ENCODE measurements at regions not wholly inside any gene's neighbourhood (a gene's known extent, or its start where the extent isn't known, plus 50 kb on each side); places are given as distances from the start of the nearest gene placed in this dataset.

DNA sequence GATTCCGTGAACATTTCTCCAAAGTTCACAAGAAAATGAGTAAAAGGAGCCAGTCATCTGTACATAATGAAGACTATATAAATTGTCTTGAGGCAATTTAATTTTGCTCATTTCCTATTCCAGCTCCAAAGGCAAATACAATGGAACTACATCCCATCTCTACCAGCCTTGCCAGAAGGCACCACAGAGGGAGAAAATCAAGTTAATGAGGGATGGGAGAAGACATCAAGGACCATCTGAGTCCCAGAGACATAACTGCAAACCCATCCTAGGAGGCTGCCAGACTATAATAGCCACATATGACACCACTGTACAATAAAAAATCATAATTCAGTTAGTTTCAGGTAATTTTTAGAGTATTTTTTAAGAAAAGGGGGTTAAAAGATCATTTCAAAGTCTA, 136.3 kb upstream of the RGMB start:
- TF ChIP-seq, protein P1, sequence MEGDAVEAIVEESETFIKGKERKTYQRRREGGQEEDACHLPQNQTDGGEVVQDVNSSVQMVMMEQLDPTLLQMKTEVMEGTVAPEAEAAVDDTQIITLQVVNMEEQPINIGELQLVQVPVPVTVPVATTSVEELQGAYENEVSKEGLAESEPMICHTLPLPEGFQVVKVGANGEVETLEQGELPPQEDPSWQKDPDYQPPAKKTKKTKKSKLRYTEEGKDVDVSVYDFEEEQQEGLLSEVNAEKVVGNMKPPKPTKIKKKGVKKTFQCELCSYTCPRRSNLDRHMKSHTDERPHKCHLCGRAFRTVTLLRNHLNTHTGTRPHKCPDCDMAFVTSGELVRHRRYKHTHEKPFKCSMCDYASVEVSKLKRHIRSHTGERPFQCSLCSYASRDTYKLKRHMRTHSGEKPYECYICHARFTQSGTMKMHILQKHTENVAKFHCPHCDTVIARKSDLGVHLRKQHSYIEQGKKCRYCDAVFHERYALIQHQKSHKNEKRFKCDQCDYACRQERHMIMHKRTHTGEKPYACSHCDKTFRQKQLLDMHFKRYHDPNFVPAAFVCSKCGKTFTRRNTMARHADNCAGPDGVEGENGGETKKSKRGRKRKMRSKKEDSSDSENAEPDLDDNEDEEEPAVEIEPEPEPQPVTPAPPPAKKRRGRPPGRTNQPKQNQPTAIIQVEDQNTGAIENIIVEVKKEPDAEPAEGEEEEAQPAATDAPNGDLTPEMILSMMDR (IDR thresholded peaks at IDR 0.05; ENCODE audit: insufficient read depth, low read length), result no peak
- no peak for TF ChIP-seq POLR2AphosphoS5 (IDR thresholded peaks at IDR 0.05; ENCODE audit: low read depth)
- TF ChIP-seq, protein P2, sequence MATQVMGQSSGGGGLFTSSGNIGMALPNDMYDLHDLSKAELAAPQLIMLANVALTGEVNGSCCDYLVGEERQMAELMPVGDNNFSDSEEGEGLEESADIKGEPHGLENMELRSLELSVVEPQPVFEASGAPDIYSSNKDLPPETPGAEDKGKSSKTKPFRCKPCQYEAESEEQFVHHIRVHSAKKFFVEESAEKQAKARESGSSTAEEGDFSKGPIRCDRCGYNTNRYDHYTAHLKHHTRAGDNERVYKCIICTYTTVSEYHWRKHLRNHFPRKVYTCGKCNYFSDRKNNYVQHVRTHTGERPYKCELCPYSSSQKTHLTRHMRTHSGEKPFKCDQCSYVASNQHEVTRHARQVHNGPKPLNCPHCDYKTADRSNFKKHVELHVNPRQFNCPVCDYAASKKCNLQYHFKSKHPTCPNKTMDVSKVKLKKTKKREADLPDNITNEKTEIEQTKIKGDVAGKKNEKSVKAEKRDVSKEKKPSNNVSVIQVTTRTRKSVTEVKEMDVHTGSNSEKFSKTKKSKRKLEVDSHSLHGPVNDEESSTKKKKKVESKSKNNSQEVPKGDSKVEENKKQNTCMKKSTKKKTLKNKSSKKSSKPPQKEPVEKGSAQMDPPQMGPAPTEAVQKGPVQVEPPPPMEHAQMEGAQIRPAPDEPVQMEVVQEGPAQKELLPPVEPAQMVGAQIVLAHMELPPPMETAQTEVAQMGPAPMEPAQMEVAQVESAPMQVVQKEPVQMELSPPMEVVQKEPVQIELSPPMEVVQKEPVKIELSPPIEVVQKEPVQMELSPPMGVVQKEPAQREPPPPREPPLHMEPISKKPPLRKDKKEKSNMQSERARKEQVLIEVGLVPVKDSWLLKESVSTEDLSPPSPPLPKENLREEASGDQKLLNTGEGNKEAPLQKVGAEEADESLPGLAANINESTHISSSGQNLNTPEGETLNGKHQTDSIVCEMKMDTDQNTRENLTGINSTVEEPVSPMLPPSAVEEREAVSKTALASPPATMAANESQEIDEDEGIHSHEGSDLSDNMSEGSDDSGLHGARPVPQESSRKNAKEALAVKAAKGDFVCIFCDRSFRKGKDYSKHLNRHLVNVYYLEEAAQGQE (IDR thresholded peaks at IDR 0.05; ENCODE audit: insufficient replicate concordance, low read depth), result no peak
- TF ChIP-seq GABPA (IDR thresholded peaks at IDR 0.05; ENCODE audit: low read depth), result no peak
